T-helper 1 cell treated with Interleukin-12 subunit alpha and Interleukin-12 subunit beta and Interleukin-4 antibody, amounts not matched to agents 30 μg/mL and 1 μg/mL, for 36 hours (primary cell): ENCODE measurements at regions not wholly inside any gene's neighbourhood (a gene's known extent, or its start where the extent isn't known, plus 50 kb on each side); places are given as distances from the start of the nearest gene placed in this dataset.

Source experiments
- H3K27ac Mint-ChIP-seq: one replicate; pipeline ENCODE4 v1.8.0; 2021; ENCODE audit warnings: mild to moderate bottlenecking, mixed read lengths
- H3K27me3 Mint-ChIP-seq: one replicate; pipeline ENCODE4 v1.8.0; 2021; ENCODE audit warnings: low read depth, mixed read lengths
- H3K36me3 Mint-ChIP-seq: one replicate; pipeline ENCODE4 v1.8.0; 2021; ENCODE audit warnings: low read depth, mixed read lengths
- H3K4me1 Mint-ChIP-seq: one replicate; pipeline ENCODE4 v1.8.0; 2021; ENCODE audit warnings: low read depth, mixed read lengths
- H3K4me3 Mint-ChIP-seq: one replicate; pipeline ENCODE4 v1.8.0; 2021; ENCODE audit warnings: mild to moderate bottlenecking, moderate library complexity, mixed read lengths
- H3K9me3 Mint-ChIP-seq: one replicate; pipeline ENCODE4 v1.8.0; 2021; ENCODE audit warnings: mixed read lengths

- Mint-ChIP-seq H3K27me3 (no peaks in the 10 kb centered on the region), H3K9me3 (no peaks in the 10 kb centered on the region), H3K36me3 (no peaks in the 10 kb centered on the region), H3K4me1 (no peaks in the 10 kb centered on the region), H3K27ac (no peak overlapping the region), H3K4me3 (no peak overlapping the region)
These were observed 190.3 kb downstream of the WDR11 start for GRCh38 chr10:121041499-121041898.

DNA sequence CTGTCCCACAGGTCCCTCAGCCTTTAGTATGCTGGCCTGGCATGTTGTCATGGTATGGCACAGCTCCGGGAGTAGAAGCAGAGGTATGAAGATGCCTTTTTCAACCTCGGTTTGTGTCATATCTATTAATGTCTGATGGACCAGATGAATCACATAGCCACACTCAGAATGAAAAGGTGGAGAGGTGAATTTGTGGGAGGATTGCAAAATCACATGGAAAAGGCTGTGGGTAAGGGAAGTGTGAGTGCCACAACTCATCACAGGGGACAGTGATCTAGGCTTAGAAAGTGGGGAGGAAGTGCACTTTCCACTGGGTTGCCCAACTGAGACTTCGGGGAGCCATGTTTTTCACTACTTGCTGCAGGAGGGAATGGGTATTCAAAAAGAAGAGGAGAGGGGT, 190.7 kb downstream of the WDR11 start:
- Mint-ChIP-seq H3K36me3 (no peaks in the 10 kb centered on the region), H3K4me3 (no peak overlapping the region), H3K27ac (no peak overlapping the region), H3K9me3 (no peaks in the 10 kb centered on the region), H3K4me1 (no peaks in the 10 kb centered on the region), H3K27me3 (no peaks in the 10 kb centered on the region)

DNA sequence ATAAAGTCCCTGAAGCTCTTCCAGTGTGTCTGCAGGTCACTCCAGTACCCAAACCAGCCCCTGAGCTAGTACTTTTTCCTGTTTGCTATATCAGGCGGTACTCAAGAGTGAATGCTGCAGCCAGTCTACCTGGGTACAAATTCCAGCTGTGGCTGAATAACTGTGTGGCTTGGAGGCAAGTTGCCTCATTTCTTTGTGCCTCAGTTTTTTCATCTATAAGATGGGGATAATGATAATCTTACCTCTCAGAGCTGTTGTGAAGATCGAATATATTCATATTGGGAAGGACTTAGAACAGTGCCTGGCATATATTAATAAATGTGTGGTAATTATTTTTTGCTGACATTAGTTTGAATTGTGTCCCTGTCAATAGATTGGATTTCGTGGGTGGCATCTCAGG, 191.2 kb downstream of the WDR11 start:
- no peaks in the 10 kb centered on the region for H3K4me1 Mint-ChIP-seq
- H3K27ac Mint-ChIP-seq: no peak overlapping the region
- H3K27me3 Mint-ChIP-seq: no peaks in the 10 kb centered on the region
- H3K9me3 Mint-ChIP-seq: no peaks in the 10 kb centered on the region
- H3K4me3 Mint-ChIP-seq: no peak overlapping the region
- no peaks in the 10 kb centered on the region for H3K36me3 Mint-ChIP-seq

DNA sequence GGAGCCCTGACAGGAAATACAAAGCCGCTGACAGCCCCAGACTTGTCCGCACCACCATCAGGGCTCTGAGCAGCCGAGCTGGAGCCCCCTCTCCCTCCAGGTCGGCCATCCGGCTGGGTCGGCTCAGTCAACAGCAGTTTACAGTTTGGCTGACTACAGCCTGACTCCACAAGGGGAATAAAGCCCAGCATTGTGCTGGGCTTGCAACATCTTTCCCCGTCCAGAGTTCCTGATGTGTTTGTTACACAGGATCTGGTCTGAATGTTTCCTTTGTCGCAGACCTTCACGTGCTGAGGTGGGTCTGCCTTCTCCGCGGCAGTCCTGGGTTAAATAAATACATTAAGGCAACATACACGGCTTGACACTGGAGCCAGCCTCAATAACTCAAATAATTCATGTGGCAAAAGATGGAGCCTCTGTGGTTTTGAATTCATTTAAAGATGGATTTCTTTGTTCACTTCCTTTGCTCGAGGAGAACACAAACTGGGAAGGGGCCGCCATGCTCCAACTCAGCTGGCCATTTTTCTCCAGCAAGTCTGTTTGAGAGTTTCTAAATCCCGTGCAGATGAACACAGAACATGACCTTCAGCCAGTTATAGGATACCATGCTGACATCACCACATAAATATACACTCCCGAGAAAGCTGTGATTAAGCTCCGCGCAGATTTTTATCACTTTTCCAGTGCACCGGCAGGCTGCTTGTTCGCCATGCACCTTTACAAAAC, 192.1 kb downstream of the WDR11 start:
- no peaks in the 10 kb centered on the region for H3K27me3 Mint-ChIP-seq
- no peaks in the 10 kb centered on the region for H3K9me3 Mint-ChIP-seq
- no peaks in the 10 kb centered on the region for H3K36me3 Mint-ChIP-seq
- H3K27ac Mint-ChIP-seq: no peak overlapping the region
- no peak overlapping the region for H3K4me3 Mint-ChIP-seq
- no peaks in the 10 kb centered on the region for H3K4me1 Mint-ChIP-seq

GRCh38 chr10:121048749-121049148, 197.6 kb downstream of the WDR11 start:
- H3K27me3 Mint-ChIP-seq: no peaks in the 10 kb centered on the region
- no peaks in the 10 kb centered on the region for H3K4me1 Mint-ChIP-seq
- no peak overlapping the region for H3K4me3 Mint-ChIP-seq
- H3K27ac Mint-ChIP-seq: no peak overlapping the region
- H3K9me3 Mint-ChIP-seq: no peaks in the 10 kb centered on the region
- no peaks in the 10 kb centered on the region for H3K36me3 Mint-ChIP-seq

DNA sequence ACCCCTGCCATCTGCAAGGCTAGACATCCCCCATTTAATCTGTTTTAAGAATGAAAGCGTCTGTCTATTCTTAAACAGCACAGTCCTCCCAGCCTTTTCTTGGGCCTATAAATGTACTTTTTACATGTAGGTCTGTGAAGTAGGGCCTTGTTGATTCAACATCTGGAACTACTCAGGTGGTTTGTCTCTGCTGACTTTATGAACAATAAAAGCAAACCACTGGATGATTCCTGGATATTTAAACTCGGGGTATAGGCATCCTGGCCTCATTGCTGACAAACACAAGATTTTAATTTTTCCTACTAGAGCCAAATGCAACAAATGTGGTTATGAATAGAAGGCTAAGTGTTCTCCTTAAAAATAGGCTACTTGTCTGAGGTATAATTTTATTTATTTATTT, 198.3 kb downstream of the WDR11 start:
- Mint-ChIP-seq H3K36me3 (no peaks in the 10 kb centered on the region), H3K9me3 (no peaks in the 10 kb centered on the region), H3K27ac (no peak overlapping the region), H3K4me3 (no peak overlapping the region), H3K27me3 (no peaks in the 10 kb centered on the region), H3K4me1 (no peaks in the 10 kb centered on the region)

DNA sequence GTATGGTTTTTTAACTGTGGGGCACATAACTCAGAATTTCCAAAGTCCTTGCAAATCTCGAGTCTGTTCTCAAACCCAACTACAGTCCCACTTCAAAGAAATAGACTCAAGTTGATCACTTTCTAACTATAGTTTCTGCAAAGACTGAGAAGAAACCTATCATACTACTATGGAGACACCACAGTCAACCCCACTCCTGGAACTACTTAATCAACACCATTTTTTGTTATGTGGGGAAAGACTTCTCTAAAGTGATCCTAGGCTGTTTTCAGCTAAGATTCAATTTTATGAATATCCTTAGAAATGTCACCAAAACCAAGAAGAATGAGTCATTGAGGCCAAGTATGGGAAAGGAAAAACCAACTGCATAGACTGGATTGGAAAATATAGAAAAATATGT, 198.8 kb downstream of the WDR11 start:
- H3K4me1 Mint-ChIP-seq: no peaks in the 10 kb centered on the region
- no peaks in the 10 kb centered on the region for H3K36me3 Mint-ChIP-seq
- H3K4me3 Mint-ChIP-seq: no peak overlapping the region
- no peaks in the 10 kb centered on the region for H3K27me3 Mint-ChIP-seq
- no peak overlapping the region for H3K27ac Mint-ChIP-seq
- no peaks in the 10 kb centered on the region for H3K9me3 Mint-ChIP-seq

- no peak overlapping the region for H3K27ac Mint-ChIP-seq
- H3K9me3 Mint-ChIP-seq: no peaks in the 10 kb centered on the region
- H3K4me1 Mint-ChIP-seq: no peaks in the 10 kb centered on the region
- H3K36me3 Mint-ChIP-seq: no peaks in the 10 kb centered on the region
- H3K27me3 Mint-ChIP-seq: no peaks in the 10 kb centered on the region
- H3K4me3 Mint-ChIP-seq: no peak overlapping the region
These were observed 200.0 kb downstream of the WDR11 start for GRCh38 chr10:121051171-121051570.

DNA sequence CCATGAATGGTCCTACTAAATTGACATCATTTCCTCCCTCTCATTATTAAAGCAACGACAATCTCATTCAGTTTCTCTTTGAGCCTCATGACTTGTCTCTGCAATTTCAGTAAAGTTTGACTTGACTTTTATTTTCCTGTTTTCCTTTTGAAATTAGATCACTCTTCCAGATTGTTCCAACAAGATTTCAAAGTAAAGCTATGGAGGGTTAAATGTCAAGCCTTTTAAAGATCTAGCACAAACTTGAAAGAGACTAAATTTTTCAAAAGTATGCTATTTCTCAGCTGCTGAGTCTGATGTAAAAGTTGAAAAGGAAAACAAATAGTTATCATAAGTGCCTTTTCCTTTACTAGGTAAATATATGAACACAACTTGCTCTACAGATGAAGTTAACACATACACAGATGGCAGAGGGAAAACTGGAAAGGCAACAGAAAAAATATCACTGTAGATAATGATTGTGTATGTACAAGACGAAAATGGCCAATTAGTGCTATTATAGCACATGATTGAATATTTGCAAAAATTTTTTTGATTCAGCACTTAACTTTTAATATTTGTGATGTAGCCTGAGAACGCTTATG, 200.6 kb downstream of the WDR11 start:
- no peak overlapping the region for H3K27ac Mint-ChIP-seq
- no peaks in the 10 kb centered on the region for H3K4me1 Mint-ChIP-seq
- no peak overlapping the region for H3K4me3 Mint-ChIP-seq
- no peaks in the 10 kb centered on the region for H3K9me3 Mint-ChIP-seq
- H3K36me3 Mint-ChIP-seq: no peaks in the 10 kb centered on the region
- H3K27me3 Mint-ChIP-seq: no peaks in the 10 kb centered on the region

DNA sequence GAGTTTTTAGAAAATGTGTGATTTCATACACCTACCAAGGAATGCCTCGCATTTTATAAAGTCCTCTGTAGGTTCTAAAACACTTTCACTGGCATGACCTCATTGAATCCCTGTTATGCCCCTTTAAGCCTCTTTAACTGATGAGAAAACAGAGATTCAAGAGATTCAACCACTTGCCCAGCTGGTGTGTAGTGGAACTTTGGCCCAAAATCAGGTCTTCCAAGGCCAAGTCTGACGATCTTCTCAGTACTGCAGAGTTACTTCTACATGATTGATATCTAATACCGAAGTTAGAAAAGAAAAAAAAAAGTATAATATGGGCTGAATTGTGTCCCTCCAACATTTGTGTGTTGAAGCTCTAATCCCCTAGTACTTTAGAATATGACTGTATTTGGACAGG, 202.0 kb downstream of the WDR11 start:
- Mint-ChIP-seq H3K4me1 (no peaks in the 10 kb centered on the region), H3K27me3 (no peaks in the 10 kb centered on the region), H3K4me3 (no peak overlapping the region), H3K9me3 (no peaks in the 10 kb centered on the region), H3K27ac (no peak overlapping the region), H3K36me3 (no peaks in the 10 kb centered on the region)

DNA sequence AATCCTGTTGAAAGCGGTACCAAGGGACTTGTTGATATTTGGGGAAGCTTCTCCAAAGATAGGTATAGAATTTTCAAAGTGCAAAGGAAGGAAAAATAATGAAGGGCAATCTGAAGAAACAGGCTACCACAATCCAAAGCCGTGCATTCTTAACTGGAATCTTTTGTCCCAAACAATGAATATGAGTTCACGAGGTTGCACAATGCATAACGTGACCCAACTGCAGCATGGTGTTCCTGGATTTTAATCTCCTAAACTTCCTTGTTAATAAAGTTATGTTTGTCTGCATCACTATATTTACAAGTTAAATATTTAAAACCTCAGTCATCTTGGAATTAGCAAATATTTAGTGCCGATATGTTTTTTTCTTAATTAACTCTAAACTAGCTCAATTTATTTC, 203.7 kb downstream of the WDR11 start:
- Mint-ChIP-seq H3K4me1 (no peaks in the 10 kb centered on the region), H3K36me3 (no peaks in the 10 kb centered on the region), H3K4me3 (no peak overlapping the region), H3K27ac (no peak overlapping the region), H3K9me3 (no peaks in the 10 kb centered on the region), H3K27me3 (no peaks in the 10 kb centered on the region)

- H3K27ac Mint-ChIP-seq: no peak overlapping the region
- H3K4me3 Mint-ChIP-seq: no peak overlapping the region
- H3K27me3 Mint-ChIP-seq: no peaks in the 10 kb centered on the region
- no peaks in the 10 kb centered on the region for H3K4me1 Mint-ChIP-seq
- H3K9me3 Mint-ChIP-seq: no peaks in the 10 kb centered on the region
- H3K36me3 Mint-ChIP-seq: no peaks in the 10 kb centered on the region
These were observed 206.1 kb downstream of the WDR11 start for GRCh38 chr10:121057269-121057668.

DNA sequence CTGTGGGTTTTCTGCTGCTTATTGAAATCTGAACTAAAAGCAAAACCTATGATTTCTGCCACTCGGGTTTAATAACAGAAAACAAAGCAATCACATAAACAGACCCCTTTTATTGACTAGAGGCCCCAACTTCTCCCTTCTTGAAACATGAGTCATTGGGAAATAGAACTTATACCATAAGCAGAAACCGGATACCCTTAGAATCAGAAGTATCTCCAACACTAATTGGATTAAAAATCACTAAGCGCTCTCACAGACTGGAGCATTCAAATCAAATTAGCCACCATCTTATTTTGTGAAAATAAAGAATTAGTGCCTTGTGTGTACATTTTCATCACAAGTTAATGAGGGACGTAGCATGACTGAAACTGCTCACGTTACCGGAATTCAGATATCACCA, 206.9 kb downstream of the WDR11 start:
- H3K4me1 Mint-ChIP-seq: no peaks in the 10 kb centered on the region
- H3K9me3 Mint-ChIP-seq: no peaks in the 10 kb centered on the region
- no peak overlapping the region for H3K27ac Mint-ChIP-seq
- no peak overlapping the region for H3K4me3 Mint-ChIP-seq
- H3K36me3 Mint-ChIP-seq: no peaks in the 10 kb centered on the region
- no peaks in the 10 kb centered on the region for H3K27me3 Mint-ChIP-seq

GRCh38 chr10:121059351-121059750, 208.2 kb downstream of the WDR11 start:
- no peaks in the 10 kb centered on the region for H3K27me3 Mint-ChIP-seq
- no peaks in the 10 kb centered on the region for H3K4me1 Mint-ChIP-seq
- H3K36me3 Mint-ChIP-seq: no peaks in the 10 kb centered on the region
- no peak overlapping the region for H3K27ac Mint-ChIP-seq
- H3K4me3 Mint-ChIP-seq: no peak overlapping the region
- no peaks in the 10 kb centered on the region for H3K9me3 Mint-ChIP-seq

DNA sequence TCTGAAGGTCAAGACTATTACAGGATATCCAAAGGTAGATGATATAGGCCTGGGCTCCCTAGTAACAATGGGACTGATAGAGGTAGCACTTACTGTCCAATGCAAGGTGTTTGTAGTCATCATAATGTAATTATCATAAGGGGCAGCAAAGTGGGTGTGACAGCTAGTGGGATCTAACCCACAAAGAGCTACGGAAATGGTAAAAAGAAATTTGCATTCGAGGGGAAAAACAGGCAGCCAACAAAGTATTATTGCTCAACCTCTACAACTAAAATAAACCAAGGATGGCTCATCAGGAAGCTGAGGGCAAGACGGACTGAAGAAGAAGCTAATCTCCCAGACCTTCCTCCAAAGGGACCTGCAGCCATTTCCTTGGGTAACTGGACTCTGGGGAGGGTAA, 211.0 kb downstream of the WDR11 start:
- H3K4me3 Mint-ChIP-seq: no peak overlapping the region
- H3K27me3 Mint-ChIP-seq: no peaks in the 10 kb centered on the region
- H3K9me3 Mint-ChIP-seq: no peaks in the 10 kb centered on the region
- H3K36me3 Mint-ChIP-seq: no peaks in the 10 kb centered on the region
- H3K27ac Mint-ChIP-seq: no peak overlapping the region
- H3K4me1 Mint-ChIP-seq: no peaks in the 10 kb centered on the region

GRCh38 chr10:121063744-121064143, 212.6 kb downstream of the WDR11 start:
- no peak overlapping the region for H3K27ac Mint-ChIP-seq
- H3K36me3 Mint-ChIP-seq: no peaks in the 10 kb centered on the region
- no peaks in the 10 kb centered on the region for H3K27me3 Mint-ChIP-seq
- H3K4me1 Mint-ChIP-seq: no peaks in the 10 kb centered on the region
- H3K9me3 Mint-ChIP-seq: no peaks in the 10 kb centered on the region
- no peak overlapping the region for H3K4me3 Mint-ChIP-seq
